22Rv1 (cell line): ENCODE measurements at regions not wholly inside any gene's neighbourhood (a gene's known extent, or its start where the extent isn't known, plus 50 kb on each side); places are given as distances from the start of the nearest gene placed in this dataset.
"Not testable (repeated sequence)": the region's sequence is repeated elsewhere in the genome, so short reads cannot be mapped to it uniquely, and the experiment has no call there.

Experiments
- ZFX ChIP-seq: fragments of 450-650 bp; IDR thresholded peaks from 2 replicates; pipeline ENCODE4 v1.6.1; 2017; ENCODE audit warnings: antibody characterized with exemption, borderline replicate concordance
- TF ChIP-seq, protein P1 (sequence below): fragments of 450-650 bp; IDR thresholded peaks from 2 replicates; pipeline ENCODE4 v1.5.1; 2017; ENCODE audit warnings: mild to moderate bottlenecking

- TF ChIP-seq, protein P1, sequence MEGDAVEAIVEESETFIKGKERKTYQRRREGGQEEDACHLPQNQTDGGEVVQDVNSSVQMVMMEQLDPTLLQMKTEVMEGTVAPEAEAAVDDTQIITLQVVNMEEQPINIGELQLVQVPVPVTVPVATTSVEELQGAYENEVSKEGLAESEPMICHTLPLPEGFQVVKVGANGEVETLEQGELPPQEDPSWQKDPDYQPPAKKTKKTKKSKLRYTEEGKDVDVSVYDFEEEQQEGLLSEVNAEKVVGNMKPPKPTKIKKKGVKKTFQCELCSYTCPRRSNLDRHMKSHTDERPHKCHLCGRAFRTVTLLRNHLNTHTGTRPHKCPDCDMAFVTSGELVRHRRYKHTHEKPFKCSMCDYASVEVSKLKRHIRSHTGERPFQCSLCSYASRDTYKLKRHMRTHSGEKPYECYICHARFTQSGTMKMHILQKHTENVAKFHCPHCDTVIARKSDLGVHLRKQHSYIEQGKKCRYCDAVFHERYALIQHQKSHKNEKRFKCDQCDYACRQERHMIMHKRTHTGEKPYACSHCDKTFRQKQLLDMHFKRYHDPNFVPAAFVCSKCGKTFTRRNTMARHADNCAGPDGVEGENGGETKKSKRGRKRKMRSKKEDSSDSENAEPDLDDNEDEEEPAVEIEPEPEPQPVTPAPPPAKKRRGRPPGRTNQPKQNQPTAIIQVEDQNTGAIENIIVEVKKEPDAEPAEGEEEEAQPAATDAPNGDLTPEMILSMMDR = not testable (repeated sequence)
- TF ChIP-seq ZFX = not testable (repeated sequence)
These were observed 240.6 kb downstream of the IL20RB start for GRCh38 chr3:137198374-137198773.
